Ovary (tissue), 3 donors: ENCODE measurements at regions not wholly inside any gene's neighbourhood (a gene's known extent, or its start where the extent isn't known, plus 50 kb on each side); places are given as distances from the start of the nearest gene placed in this dataset.
A peak's percentile ranks its signal among the peaks of the same experiment; 100 is the strongest.

Experiments used
- EP300 ChIP-seq: sonication (generic); formaldehyde crosslinking; IDR thresholded peaks from one replicate; pipeline ENCODE4 v1.6.1; 2017; ENCODE audit warnings: antibody characterized with exemption
- POLR2A ChIP-seq: fragments of 450-650 bp; IDR thresholded peaks from one replicate; pipeline ENCODE4 v1.6.1; 2017; ENCODE audit warnings: antibody characterized with exemption, mild to moderate bottlenecking, moderate library complexity
- TF ChIP-seq, protein P1 (sequence below), 3 donors: fragments of 450-650 bp in 2 of 3; fragments of 200-600 bp in 1 of 3; IDR thresholded peaks; one replicate each; pipeline versions ENCODE4 v1.5.1 to v1.8.0; 2016 to 2022; ENCODE audit warnings: antibody characterized with exemption in 3 of 3, mild to moderate bottlenecking in 1 of 3
- donor health status: DM: no; HTN: no; CAD: no.

DNA sequence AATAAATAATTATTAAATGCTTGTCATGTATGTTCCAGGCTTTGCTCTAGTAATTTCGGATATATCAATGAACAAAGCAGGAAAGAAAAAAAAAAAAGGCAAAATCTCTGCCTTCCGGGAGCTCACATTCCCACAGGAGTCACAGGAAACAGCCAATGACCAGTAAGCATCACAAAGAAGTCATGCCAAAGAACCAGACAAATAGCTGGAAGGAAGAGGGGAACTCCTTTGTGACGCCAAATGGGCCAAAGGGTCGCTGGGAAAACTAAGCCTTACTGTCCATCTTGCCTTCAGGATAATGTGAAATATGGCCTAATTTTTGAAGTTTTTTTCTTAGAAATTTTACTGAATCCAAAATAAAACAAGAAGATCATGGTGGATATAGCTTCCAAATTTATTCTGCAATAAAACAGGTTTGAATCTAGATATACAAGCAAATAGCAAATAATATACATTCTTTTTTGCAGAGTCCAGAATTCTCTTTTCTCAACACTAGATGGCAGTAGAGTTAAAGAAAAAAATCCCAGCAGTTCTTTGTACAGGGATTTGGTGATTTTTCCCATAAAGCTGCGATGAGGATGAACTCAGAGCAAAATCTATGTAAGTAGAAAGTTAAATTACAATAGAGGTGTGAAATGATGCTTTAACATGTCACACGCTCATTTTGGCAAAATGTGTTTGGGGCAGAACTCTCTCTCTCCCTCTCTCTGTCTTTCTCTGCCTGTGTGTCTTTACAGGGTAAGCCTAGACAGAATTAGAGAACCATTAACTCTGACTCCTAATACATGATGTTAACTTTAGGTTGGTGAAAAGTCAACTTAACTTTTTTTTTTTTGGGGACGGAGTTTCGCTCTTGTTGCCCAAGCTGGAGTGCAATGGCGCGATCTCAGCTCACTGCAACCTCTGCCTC is 60.0 kb upstream of the TUT7 start:
- TF ChIP-seq, protein P1, sequence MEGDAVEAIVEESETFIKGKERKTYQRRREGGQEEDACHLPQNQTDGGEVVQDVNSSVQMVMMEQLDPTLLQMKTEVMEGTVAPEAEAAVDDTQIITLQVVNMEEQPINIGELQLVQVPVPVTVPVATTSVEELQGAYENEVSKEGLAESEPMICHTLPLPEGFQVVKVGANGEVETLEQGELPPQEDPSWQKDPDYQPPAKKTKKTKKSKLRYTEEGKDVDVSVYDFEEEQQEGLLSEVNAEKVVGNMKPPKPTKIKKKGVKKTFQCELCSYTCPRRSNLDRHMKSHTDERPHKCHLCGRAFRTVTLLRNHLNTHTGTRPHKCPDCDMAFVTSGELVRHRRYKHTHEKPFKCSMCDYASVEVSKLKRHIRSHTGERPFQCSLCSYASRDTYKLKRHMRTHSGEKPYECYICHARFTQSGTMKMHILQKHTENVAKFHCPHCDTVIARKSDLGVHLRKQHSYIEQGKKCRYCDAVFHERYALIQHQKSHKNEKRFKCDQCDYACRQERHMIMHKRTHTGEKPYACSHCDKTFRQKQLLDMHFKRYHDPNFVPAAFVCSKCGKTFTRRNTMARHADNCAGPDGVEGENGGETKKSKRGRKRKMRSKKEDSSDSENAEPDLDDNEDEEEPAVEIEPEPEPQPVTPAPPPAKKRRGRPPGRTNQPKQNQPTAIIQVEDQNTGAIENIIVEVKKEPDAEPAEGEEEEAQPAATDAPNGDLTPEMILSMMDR (IDR thresholded peaks at IDR 0.05), result peak; percentile 40 to 68 (median 66)
- TF ChIP-seq POLR2A (no peak), EP300 (no peak)
